H9 (cell line): ENCODE measurements at regions not wholly inside any gene's neighbourhood (a gene's known extent, or its start where the extent isn't known, plus 50 kb on each side); places are given as distances from the start of the nearest gene placed in this dataset.
A peak's percentile ranks its signal among the peaks of the same experiment; 100 is the strongest.

Experiments
- DNase-seq: peaks from one replicate; pipeline ENCODE4 v3.0.0-alpha.2; 2017
- H2AFZ ChIP-seq: one replicate; pipeline ENCODE4 v1.6.1; 2013; ENCODE audit warnings: mild to moderate bottlenecking, low read length, control low read depth, moderate library complexity
- H2AK5ac ChIP-seq: 2 replicates; pipeline ENCODE4 v1.6.1; 2013; ENCODE audit warnings: low read length, control low read depth, mixed read lengths; ENCODE audit not compliant: insufficient read length
- H2BK120ac ChIP-seq: one replicate; pipeline ENCODE4 v1.6.1; 2013; ENCODE audit warnings: low read depth, mild to moderate bottlenecking, low read length, control low read depth, inconsistent platforms; ENCODE audit not compliant: poor library complexity, severe bottlenecking
- H2BK12ac ChIP-seq: 2 replicates; pipeline ENCODE4 v1.6.1; 2013; ENCODE audit warnings: low read length, control low read depth, mixed read lengths, low read depth; ENCODE audit not compliant: insufficient read length
- H2BK15ac ChIP-seq: 2 replicates; pipeline ENCODE4 v1.6.1; 2013; ENCODE audit warnings: low read depth, low read length, control low read depth
- H2BK20ac ChIP-seq: one replicate; pipeline ENCODE4 v1.6.1; 2013; ENCODE audit warnings: low read depth, mild to moderate bottlenecking, low read length, control low read depth, inconsistent platforms; ENCODE audit not compliant: poor library complexity, severe bottlenecking
- H2BK5ac ChIP-seq: 2 replicates; pipeline ENCODE4 v1.6.1; 2013; ENCODE audit warnings: low read length, control low read depth, mixed read lengths; ENCODE audit not compliant: insufficient read length
- H3K14ac ChIP-seq: 2 replicates; pipeline ENCODE4 v1.6.1; 2013; ENCODE audit warnings: low read length, control low read depth; ENCODE audit not compliant: insufficient read depth
- H3K18ac ChIP-seq: 2 replicates; pipeline ENCODE4 v1.6.1; 2013; ENCODE audit warnings: low read depth, mild to moderate bottlenecking, mixed read lengths, low read length, control low read depth; ENCODE audit not compliant: insufficient read length
- H3K23ac ChIP-seq: 2 replicates; pipeline ENCODE4 v1.6.1; 2013; ENCODE audit warnings: low read length, control low read depth, mixed read lengths, low read depth; ENCODE audit not compliant: insufficient read length
- H3K23me2 ChIP-seq: 2 replicates; pipeline ENCODE4 v1.6.1; 2013; ENCODE audit warnings: low read depth, mild to moderate bottlenecking, mixed read lengths, low read length, control low read depth; ENCODE audit not compliant: insufficient read length, poor library complexity, severe bottlenecking
- H3K27ac ChIP-seq: 2 replicates; pipeline ENCODE4 v1.5.1; 2013; ENCODE audit warnings: low read length, control low read depth, mixed read lengths, low read depth; ENCODE audit not compliant: insufficient read length
- H3K27me3 ChIP-seq: 2 replicates; pipeline ENCODE4 v1.6.1; 2013; ENCODE audit warnings: low read length, control low read depth, inconsistent platforms; ENCODE audit not compliant: insufficient read depth
- H3K4ac ChIP-seq: 2 replicates; pipeline ENCODE4 v1.6.1; 2013; ENCODE audit warnings: low read depth, mild to moderate bottlenecking, control low read depth, inconsistent platforms, low read length, moderate library complexity
- H3K4me1 ChIP-seq: 2 replicates; pipeline ENCODE4 v1.6.1; 2013; ENCODE audit warnings: low read length, control low read depth, inconsistent platforms; ENCODE audit not compliant: insufficient read depth
- H3K4me2 ChIP-seq: 2 replicates; pipeline ENCODE4 v1.6.1; 2013; ENCODE audit warnings: low read length, control low read depth, mixed read lengths; ENCODE audit not compliant: insufficient read length, insufficient read depth
- H3K56ac ChIP-seq: 2 replicates; pipeline ENCODE4 v1.6.1; 2013; ENCODE audit warnings: low read depth, mild to moderate bottlenecking, mixed read lengths, low read length, control low read depth; ENCODE audit not compliant: insufficient read length
- H3K79me1 ChIP-seq: 2 replicates; pipeline ENCODE4 v1.6.1; 2013; ENCODE audit warnings: low read depth, mild to moderate bottlenecking, moderate library complexity, low read length, control low read depth, inconsistent platforms; ENCODE audit not compliant: insufficient read depth, poor library complexity, severe bottlenecking
- H3K79me2 ChIP-seq: 2 replicates; pipeline ENCODE4 v1.6.1; 2013; ENCODE audit warnings: low read length, control low read depth, inconsistent platforms; ENCODE audit not compliant: insufficient read depth
- H3K9ac ChIP-seq: 2 replicates; pipeline ENCODE4 v1.6.1; 2013; ENCODE audit warnings: low read length, control low read depth, mixed read lengths; ENCODE audit not compliant: insufficient read length; ENCODE audit errors: extremely low read depth
- H3K9me3 ChIP-seq: one replicate; pipeline ENCODE4 v1.6.1; 2013; ENCODE audit warnings: low read depth, low read length, inconsistent platforms; ENCODE audit not compliant: control insufficient read depth
- H3T11ph ChIP-seq: one replicate; pipeline ENCODE4 v1.6.1; 2013; ENCODE audit warnings: mild to moderate bottlenecking, low read length, control low read depth, inconsistent platforms
- H4K20me1 ChIP-seq: one replicate; pipeline ENCODE4 v1.6.1; 2013; ENCODE audit not compliant: control insufficient read depth, insufficient read length, insufficient read depth
- H4K5ac ChIP-seq: 2 replicates; pipeline ENCODE4 v1.6.1; 2013; ENCODE audit warnings: low read depth, mild to moderate bottlenecking, mixed read lengths, low read length, control low read depth; ENCODE audit not compliant: insufficient read length
- H4K8ac ChIP-seq: replicated peaks from 2 replicates; pipeline ENCODE4 v1.6.1; 2013; ENCODE audit warnings: low read length, control low read depth, mixed read lengths, low read depth; ENCODE audit not compliant: insufficient read length
- H4K91ac ChIP-seq: 2 replicates; pipeline ENCODE4 v1.6.1; 2013; ENCODE audit warnings: low read depth, mild to moderate bottlenecking, moderate library complexity, mixed read lengths, low read length, control low read depth; ENCODE audit not compliant: insufficient read length
- H3K27ac Mint-ChIP-seq, 3 experiments: 2 replicates in 2 of 3; 3 replicates in 1 of 3; pipeline ENCODE4 v1.8.0; 2020 to 2021; ENCODE audit warnings: mixed read lengths in 3 of 3, mild to moderate bottlenecking in 1 of 3, moderate library complexity in 1 of 3
- H3K27me3 Mint-ChIP-seq: 2 replicates; pipeline ENCODE4 v1.8.0; 2021; ENCODE audit warnings: low read depth, mild to moderate bottlenecking, moderate library complexity, mixed read lengths
- H3K36me3 Mint-ChIP-seq, 3 experiments: 2 replicates in 2 of 3; 3 replicates in 1 of 3; pipeline ENCODE4 v1.8.0; 2020 to 2021; ENCODE audit warnings: low read depth in 3 of 3, mixed read lengths in 3 of 3; ENCODE audit not compliant: insufficient read depth in 1 of 3
- H3K4me1 Mint-ChIP-seq, 2 experiments: 2 replicates each; pipeline ENCODE4 v1.8.0; 2020; ENCODE audit warnings: mixed read lengths in 2 of 2
- H3K4me3 Mint-ChIP-seq, 2 experiments: 2 replicates in 1 of 2; 3 replicates in 1 of 2; pipeline ENCODE4 v1.8.0; 2020 to 2021; ENCODE audit warnings: mild to moderate bottlenecking in 2 of 2, mixed read lengths in 2 of 2, moderate library complexity in 1 of 2
- H3K9me3 Mint-ChIP-seq, 2 experiments: 2 replicates in 1 of 2; 3 replicates in 1 of 2; pipeline ENCODE4 v1.8.0; 2020; ENCODE audit warnings: mild to moderate bottlenecking in 2 of 2, mixed read lengths in 2 of 2, moderate library complexity in 1 of 2
- CTCF ChIP-seq: fragments of 200-600 bp; sonication (generic); conservative IDR thresholded peaks from 3 replicates; pipeline ENCODE4 v1.8.0; 2021; ENCODE audit warnings: antibody characterized with exemption, mild to moderate bottlenecking
- WGBS: extraction: QIAGEN DNeasy Blood & Tissue Kit; methylation state at CpG from one replicate; pipeline ENCODE4 v1.1.7; 2013; ENCODE audit warnings: missing lambda C conversion rate, low lambda C conversion rate, mixed read lengths; ENCODE audit not compliant: insufficient read length; ENCODE audit errors: extremely low coverage; 5-methylcytosine and 5-hydroxymethylcytosine counted together

GRCh38 chr7:51731075-51731474, 414.5 kb upstream of the COBL start:
- no peak for TF ChIP-seq CTCF
- H2BK120ac ChIP-seq, result no peak overlapping the region
- H3K79me2 ChIP-seq, result no peaks in the 10 kb centered on the region
- H3K27me3 ChIP-seq, result peaks cover 29% of the 10 kb centered on the region; the same call in 1 of the 2 replicates
- H2BK15ac ChIP-seq, result no peak overlapping the region
- peaks cover 94% of the 10 kb centered on the region for H3K27me3 Mint-ChIP-seq
- no peak overlapping the region for H3K4ac ChIP-seq
- H2AFZ ChIP-seq, result no peak overlapping the region
- no peak overlapping the region for H2BK5ac ChIP-seq
- no peak overlapping the region for H4K5ac ChIP-seq
- H4K20me1 ChIP-seq, result no peaks in the 10 kb centered on the region
- no peak overlapping the region for H3K9ac ChIP-seq
- no peak overlapping the region for H3K4me3 Mint-ChIP-seq
- no peak overlapping the region for H2AK5ac ChIP-seq
- peak overlapping the region; percentile 0 for H3K4me2 ChIP-seq
- H3K18ac ChIP-seq, result no peak overlapping the region
- no peak overlapping the region for H3K27ac ChIP-seq
- no peaks in the 10 kb centered on the region for H3K79me1 ChIP-seq
- DNase-seq, result peak; percentile 46
- no peaks in the 10 kb centered on the region for H3K9me3 ChIP-seq
- H3K9me3 Mint-ChIP-seq, result peaks cover 15 to 27% of the 10 kb centered on the region in 2 experiments
- WGBS, result no CpG with 5 or more reads among the region's 4 CpGs
- H3K27ac Mint-ChIP-seq, result no peak overlapping the region; a peak in 1 of 7 replicates
- H3K23ac ChIP-seq, result no peak overlapping the region
- no peak overlapping the region for H2BK12ac ChIP-seq
- no peak overlapping the region for H3K14ac ChIP-seq
- H3K56ac ChIP-seq, result no peak overlapping the region
- H4K8ac ChIP-seq, result no peak overlapping the region
- no peak overlapping the region for H3T11ph ChIP-seq
- H3K4me1 Mint-ChIP-seq, result peaks cover 33 to 34% of the 10 kb centered on the region in 2 experiments
- no peaks in the 10 kb centered on the region for H3K23me2 ChIP-seq
- no peak overlapping the region for H4K91ac ChIP-seq
- H3K4me1 ChIP-seq, result peaks cover 2% of the 10 kb centered on the region
- H3K36me3 Mint-ChIP-seq, result peaks cover 5 to 24% (median 12%) of the 10 kb centered on the region in 3 experiments
- H2BK20ac ChIP-seq, result no peak overlapping the region
